Natural killer cell treated with Interleukin-12 subunit alpha and Interleukin-12 subunit beta and Interleukin-15 and Interleukin-18, amount 100 ng/mL, for 72 hours (primary cell): ENCODE measurements at regions not wholly inside any gene's neighbourhood (a gene's known extent, or its start where the extent isn't known, plus 50 kb on each side); places are given as distances from the start of the nearest gene placed in this dataset.

Source experiments
- ATAC-seq, 2 donors: fragments of 150-1000 bp; cut with Tn5 transposase in 1 of 2; sonication (Bioruptor Pico), chemical (Tn5 transposase) in 1 of 2; 2 replicates each; pipeline ENCODE4 v1.10.0; 2021
- DNase-seq: peaks from one replicate; pipeline ENCODE4 v3.0.0; 2022; ENCODE audit warnings: low spot score
- H3K27ac Mint-ChIP-seq, 2 donors: 1 replicate in 1 of 2; 2 replicates in 1 of 2; pipeline ENCODE4 v1.8.0; 2022; ENCODE audit warnings: mixed read lengths in 2 of 2, mild to moderate bottlenecking in 1 of 2, moderate library complexity in 1 of 2
- H3K27me3 Mint-ChIP-seq, 2 donors: 1 replicate in 1 of 2; 2 replicates in 1 of 2; pipeline ENCODE4 v1.8.0; 2022; ENCODE audit warnings: mixed read lengths in 2 of 2
- H3K36me3 Mint-ChIP-seq: one replicate; pipeline ENCODE4 v1.8.0; 2022; ENCODE audit warnings: mixed read lengths
- H3K4me1 Mint-ChIP-seq, 2 donors: 1 replicate in 1 of 2; 2 replicates in 1 of 2; pipeline ENCODE4 v1.8.0; 2022; ENCODE audit warnings: low read depth in 2 of 2, mixed read lengths in 2 of 2, mild to moderate bottlenecking in 1 of 2
- H3K4me3 Mint-ChIP-seq: one replicate; pipeline ENCODE4 v1.8.0; 2022; ENCODE audit warnings: mixed read lengths
- H3K9me3 Mint-ChIP-seq: 2 replicates; pipeline ENCODE4 v1.8.0; 2022; ENCODE audit warnings: mixed read lengths

DNA sequence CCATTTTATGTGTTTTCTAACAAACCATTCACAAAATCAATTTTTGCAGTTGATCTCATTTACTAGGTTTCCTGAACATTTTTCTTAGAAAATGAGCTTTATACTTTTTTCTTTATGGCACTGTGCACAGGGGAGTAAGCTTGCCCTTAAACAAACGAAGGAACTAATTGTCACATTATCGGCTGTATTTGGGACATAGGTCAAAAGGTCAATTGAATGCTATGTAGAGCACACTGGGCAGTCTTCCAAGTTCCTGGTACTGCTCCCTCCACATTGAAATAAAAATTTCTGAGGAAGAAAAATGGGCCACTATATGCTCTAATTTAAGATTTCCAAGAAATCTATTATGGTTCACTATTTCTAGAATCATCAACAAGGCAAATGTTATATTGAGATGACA is 93.6 kb upstream of the TMEFF2 start:
- no peak overlapping the region for H3K27ac Mint-ChIP-seq
- no peaks in the 10 kb centered on the region for H3K9me3 Mint-ChIP-seq
- no peaks in the 10 kb centered on the region for H3K27me3 Mint-ChIP-seq
- H3K36me3 Mint-ChIP-seq: no peaks in the 10 kb centered on the region
- H3K4me1 Mint-ChIP-seq: no peaks in the 10 kb centered on the region
- DNase-seq (no peak), ATAC-seq (no peak)
- H3K4me3 Mint-ChIP-seq: no peak overlapping the region

DNA sequence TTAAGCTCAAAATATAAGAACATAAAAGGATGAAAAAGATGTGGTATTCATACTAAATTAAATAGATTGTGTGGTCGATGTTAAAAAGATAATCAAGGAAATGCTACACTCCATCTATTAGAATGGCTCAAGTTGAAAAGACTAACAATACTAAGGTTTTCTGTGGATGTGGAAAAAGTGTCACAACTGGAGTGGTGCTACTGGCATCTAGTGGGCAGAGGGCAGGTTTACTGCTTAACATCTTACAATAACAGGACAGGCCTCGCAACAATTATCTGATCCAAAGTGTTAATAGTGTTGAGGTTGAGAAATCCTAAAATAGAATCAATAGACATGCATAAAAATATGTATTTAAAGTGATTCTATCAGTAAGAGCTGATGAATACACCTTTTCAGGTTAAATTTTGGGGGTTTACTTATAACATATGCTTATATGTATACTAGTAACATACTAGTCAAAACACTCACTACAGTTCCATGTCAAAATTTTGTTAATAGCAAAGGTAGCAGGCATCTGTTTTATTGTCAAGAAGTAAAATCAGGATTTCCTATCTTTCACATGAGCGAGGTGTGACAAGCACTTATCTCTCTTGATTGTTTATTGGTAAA is 91.5 kb upstream of the TMEFF2 start:
- H3K4me1 Mint-ChIP-seq: no peaks in the 10 kb centered on the region
- H3K27ac Mint-ChIP-seq: no peak overlapping the region
- ATAC-seq: no peak

DNA sequence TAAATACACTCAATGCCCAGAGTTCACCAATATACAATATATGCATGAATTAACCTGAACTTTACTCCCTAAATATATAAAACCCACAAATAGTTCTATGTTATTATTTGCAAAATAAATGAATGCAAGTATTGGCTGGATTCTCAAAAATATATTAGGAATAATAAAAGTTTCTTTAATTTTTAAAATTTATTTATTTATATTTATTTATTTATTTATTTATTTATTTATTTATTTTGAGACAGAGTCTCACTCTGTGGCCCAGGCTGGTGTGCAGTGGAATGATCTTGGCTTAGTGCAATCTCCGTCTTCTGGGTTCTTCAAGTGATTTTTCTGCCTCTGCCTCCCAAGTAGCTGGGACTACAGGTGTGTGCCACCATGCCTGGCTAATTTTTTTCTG is 88.7 kb upstream of the TMEFF2 start:
- Mint-ChIP-seq H3K27ac (no peak overlapping the region), H3K4me3 (no peak overlapping the region)
- no peak for DNase-seq

More for the DNA sequence above, 91.5 kb upstream of the TMEFF2 start:
- no peak for DNase-seq
- Mint-ChIP-seq H3K36me3 (no peaks in the 10 kb centered on the region), H3K9me3 (no peaks in the 10 kb centered on the region), H3K4me3 (no peak overlapping the region), H3K27me3 (no peaks in the 10 kb centered on the region)

DNA sequence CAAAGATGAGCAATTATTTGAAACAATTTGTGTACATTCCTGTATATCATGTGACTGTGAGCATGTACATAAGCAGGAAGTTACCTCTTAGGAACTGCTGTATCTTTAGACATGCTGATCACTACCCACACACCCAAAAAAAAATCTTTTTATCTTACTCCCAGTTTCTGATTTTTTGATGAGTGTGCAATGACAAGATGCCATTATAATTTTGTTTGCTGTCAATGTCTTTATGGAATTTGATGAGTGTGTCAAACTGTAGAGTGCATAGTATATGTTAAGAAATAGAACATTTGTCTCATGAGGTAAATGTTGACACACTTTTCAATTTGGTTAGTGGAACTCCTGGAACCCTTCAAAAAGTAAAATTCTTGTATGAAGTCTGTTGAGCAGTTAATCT is 84.0 kb upstream of the TMEFF2 start:
- Mint-ChIP-seq H3K4me1 (no peaks in the 10 kb centered on the region), H3K9me3 (peaks cover 11% of the 10 kb centered on the region), H3K27ac (no peak overlapping the region), H3K36me3 (no peaks in the 10 kb centered on the region), H3K4me3 (no peak overlapping the region), H3K27me3 (no peaks in the 10 kb centered on the region)
- ATAC-seq: no peak
- DNase-seq: no peak

More for the DNA sequence above, 88.7 kb upstream of the TMEFF2 start:
- no peak for ATAC-seq
- H3K9me3 Mint-ChIP-seq: peaks cover 2% of the 10 kb centered on the region
- no peaks in the 10 kb centered on the region for H3K4me1 Mint-ChIP-seq
- no peaks in the 10 kb centered on the region for H3K36me3 Mint-ChIP-seq
- H3K27me3 Mint-ChIP-seq: no peaks in the 10 kb centered on the region

DNA sequence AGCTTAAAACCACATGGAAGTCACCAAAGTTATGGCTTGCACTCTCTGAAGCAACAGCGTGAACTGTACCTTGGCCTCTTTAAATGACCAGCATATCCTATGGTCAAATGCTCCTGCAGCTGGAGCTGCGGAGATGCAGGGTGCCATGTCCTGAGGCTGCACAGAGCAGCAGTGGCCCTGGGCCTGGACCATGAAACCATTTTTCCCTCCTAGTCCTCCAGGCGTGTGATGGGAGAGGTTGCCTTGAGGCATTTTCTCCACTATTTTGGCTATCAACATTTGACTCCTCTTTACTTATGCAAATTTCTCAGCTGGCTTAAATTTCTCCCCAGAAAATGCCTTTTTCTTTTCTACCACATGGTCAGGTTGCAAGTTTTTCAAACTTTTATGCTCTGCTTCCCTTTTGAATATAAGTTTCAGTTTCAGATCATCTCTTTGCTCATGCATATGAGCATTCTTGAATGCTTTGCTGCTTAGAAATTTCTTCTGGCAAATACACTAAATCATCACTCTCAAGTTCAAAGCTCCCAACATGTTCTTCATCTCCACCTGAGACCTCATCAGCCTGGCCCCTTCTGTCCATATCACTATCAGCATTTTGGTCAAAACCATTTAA is 82.9 kb upstream of the TMEFF2 start:
- Mint-ChIP-seq H3K9me3 (peaks cover 11% of the 10 kb centered on the region), H3K36me3 (no peaks in the 10 kb centered on the region), H3K27me3 (no peaks in the 10 kb centered on the region), H3K27ac (no peak overlapping the region), H3K4me1 (no peaks in the 10 kb centered on the region), H3K4me3 (no peak overlapping the region)
- ATAC-seq (no peak), DNase-seq (no peak)

DNA sequence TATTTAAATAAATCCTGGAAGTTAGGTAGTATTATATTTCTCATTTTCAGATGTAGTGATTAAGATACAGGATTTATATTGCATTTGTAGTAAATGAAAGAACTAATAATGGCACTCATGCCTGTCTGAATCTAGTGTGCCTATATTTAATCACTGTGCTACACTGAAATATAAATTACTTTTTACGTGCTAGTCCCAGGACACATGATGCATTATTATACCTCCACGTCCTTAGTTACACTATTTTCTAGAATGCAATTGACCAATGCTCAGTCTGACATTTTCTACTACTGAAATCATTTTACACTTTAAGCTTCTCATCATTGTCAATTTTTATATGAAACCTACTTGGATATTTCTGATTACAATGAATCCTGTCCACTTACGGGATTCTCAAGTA is 80.9 kb upstream of the TMEFF2 start:
- no peaks in the 10 kb centered on the region for H3K27me3 Mint-ChIP-seq
- H3K4me1 Mint-ChIP-seq: no peaks in the 10 kb centered on the region
- no peaks in the 10 kb centered on the region for H3K36me3 Mint-ChIP-seq
- H3K9me3 Mint-ChIP-seq: peaks cover 11% of the 10 kb centered on the region
- DNase-seq (no peak), ATAC-seq (no peak)
- no peak overlapping the region for H3K27ac Mint-ChIP-seq
- no peak overlapping the region for H3K4me3 Mint-ChIP-seq

DNA sequence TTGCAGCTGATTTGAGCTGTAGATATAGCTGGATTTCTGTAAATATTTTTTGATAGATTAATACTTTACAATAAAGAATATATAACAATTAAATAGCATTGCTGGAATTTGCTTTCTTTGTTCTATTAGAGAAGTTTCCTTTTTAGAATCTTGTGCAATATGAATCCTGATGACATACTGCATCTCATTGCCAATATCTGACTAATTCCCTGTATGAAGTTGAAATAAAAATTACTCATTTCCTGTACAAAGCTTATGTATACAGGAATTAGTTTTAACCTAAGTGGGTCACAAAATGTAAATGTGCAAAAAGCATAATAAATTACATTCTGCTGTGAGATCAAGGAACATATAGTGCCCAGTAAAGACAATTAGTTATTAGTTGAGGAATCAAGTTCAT is 72.8 kb upstream of the TMEFF2 start:
- no peak for DNase-seq
- ATAC-seq: no peak
- peaks cover 4% of the 10 kb centered on the region for H3K9me3 Mint-ChIP-seq
- no peaks in the 10 kb centered on the region for H3K36me3 Mint-ChIP-seq
- no peaks in the 10 kb centered on the region for H3K27me3 Mint-ChIP-seq
- no peak overlapping the region for H3K27ac Mint-ChIP-seq
- H3K4me1 Mint-ChIP-seq: no peaks in the 10 kb centered on the region
- H3K4me3 Mint-ChIP-seq: no peak overlapping the region

DNA sequence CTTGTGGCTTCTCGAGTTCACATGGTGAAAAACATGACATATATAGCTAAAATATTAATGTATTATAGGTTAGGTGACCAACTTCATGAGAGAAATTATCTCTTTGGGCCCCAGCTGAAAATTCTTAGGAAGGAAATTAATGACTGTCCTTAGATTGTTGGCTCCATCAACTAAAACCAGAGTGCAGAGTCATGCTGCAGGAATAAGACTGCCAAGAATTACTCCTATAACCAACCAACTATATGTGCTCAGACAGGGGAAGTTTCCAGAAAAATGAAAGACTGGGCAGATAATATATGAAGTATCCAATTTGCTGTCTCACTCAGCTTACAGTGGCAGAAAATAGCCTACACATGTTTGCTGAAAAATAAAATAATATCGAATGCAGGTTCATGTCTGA is 71.0 kb upstream of the TMEFF2 start:
- Mint-ChIP-seq H3K4me3 (no peak overlapping the region), H3K9me3 (peaks cover 4% of the 10 kb centered on the region), H3K4me1 (no peaks in the 10 kb centered on the region), H3K27me3 (no peaks in the 10 kb centered on the region), H3K36me3 (no peaks in the 10 kb centered on the region), H3K27ac (no peak overlapping the region)
- DNase-seq (no peak), ATAC-seq (no peak)

DNA sequence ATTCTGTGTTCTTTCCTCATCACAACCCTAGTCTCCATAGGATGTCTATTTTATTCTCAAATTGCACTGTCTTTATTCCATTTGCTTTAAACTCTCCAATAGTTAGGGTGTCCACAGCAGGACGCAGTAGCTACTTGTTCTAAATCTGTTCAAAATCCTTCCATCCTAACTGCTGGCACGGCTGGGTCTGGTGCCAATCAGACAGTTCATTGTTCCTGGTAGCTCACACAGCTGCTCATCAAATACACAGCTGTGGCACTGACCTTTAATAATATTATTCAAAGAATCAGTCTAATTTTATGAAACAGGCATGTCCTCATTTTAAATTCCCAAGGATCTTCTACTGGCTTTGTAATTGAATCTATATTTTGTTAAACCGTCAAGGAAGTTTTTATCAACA is 59.7 kb upstream of the TMEFF2 start:
- DNase-seq (no peak), ATAC-seq (no peak)
- H3K27me3 Mint-ChIP-seq: no peaks in the 10 kb centered on the region
- no peaks in the 10 kb centered on the region for H3K36me3 Mint-ChIP-seq
- no peak overlapping the region for H3K4me3 Mint-ChIP-seq
- no peaks in the 10 kb centered on the region for H3K4me1 Mint-ChIP-seq
- H3K27ac Mint-ChIP-seq: no peak overlapping the region
- H3K9me3 Mint-ChIP-seq: no peaks in the 10 kb centered on the region

DNA sequence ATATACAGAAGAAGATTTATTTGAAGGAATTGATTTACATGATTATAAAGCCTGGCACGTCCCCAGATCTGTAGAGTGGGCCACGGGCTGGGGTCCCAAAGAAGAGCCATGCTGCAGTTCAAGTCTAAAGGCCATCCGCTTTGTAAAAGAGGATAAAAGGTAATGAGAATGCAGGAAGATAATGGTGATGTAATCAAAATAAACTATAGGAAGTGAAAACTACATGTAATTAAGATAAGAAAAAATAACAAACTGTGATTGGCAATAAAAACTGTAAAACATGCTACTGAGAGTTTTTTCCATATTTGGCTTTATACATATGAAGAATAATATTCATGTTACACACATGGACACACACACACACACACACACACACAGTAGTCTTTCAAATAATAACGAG is 59.0 kb upstream of the TMEFF2 start:
- Mint-ChIP-seq H3K4me3 (no peak overlapping the region), H3K9me3 (peaks cover 2% of the 10 kb centered on the region), H3K4me1 (no peaks in the 10 kb centered on the region), H3K27me3 (no peaks in the 10 kb centered on the region), H3K27ac (no peak overlapping the region), H3K36me3 (no peaks in the 10 kb centered on the region)
- ATAC-seq: no peak
- no peak for DNase-seq

DNA sequence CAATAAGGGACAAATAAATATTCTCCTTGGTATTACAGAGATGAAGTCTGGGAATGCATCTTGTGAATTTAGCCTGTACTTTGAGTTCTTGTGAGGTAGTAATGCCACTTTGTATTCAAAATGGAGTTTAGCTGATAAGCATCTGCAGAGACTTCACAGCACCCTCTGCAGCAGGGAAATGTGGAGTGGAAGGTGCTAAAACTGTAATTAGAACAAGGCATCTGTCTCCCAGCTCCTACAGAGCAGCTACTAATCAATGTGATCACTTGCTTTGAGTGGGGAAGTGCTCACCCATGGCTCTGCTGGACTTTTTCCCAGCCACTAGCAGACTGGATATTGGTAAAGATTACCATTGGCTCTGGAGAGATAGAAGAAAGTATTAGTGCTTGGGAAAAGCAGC is 56.2 kb upstream of the TMEFF2 start:
- DNase-seq: no peak
- H3K9me3 Mint-ChIP-seq: peaks cover 5% of the 10 kb centered on the region
- no peak overlapping the region for H3K27ac Mint-ChIP-seq
- no peaks in the 10 kb centered on the region for H3K4me1 Mint-ChIP-seq
- no peaks in the 10 kb centered on the region for H3K36me3 Mint-ChIP-seq
- no peak overlapping the region for H3K4me3 Mint-ChIP-seq
- no peak for ATAC-seq
- H3K27me3 Mint-ChIP-seq: no peaks in the 10 kb centered on the region

DNA sequence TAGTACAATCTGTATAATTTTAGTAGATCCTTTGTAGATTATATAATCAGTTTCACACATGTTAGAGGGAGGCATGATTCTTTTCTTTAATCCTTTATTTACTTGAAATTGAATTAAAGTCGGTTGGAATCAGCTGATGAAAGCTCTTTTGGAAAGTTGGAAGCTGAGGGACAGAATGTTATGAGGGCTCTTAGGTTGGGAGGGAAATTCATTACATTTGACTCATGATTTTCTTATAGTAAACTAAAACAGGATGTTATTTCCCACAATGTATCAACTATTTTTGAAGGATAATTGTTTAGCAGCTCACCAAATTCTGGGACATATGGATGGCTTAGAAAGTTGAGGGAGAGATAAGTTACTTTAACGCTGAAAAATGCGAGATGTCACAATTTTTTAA is 52.7 kb upstream of the TMEFF2 start:
- H3K4me1 Mint-ChIP-seq: no peaks in the 10 kb centered on the region
- H3K4me3 Mint-ChIP-seq: no peak overlapping the region
- ATAC-seq: no peak
- H3K36me3 Mint-ChIP-seq: no peaks in the 10 kb centered on the region
- DNase-seq: no peak
- peaks cover 5% of the 10 kb centered on the region for H3K9me3 Mint-ChIP-seq
- H3K27me3 Mint-ChIP-seq: no peaks in the 10 kb centered on the region
- no peak overlapping the region for H3K27ac Mint-ChIP-seq

DNA sequence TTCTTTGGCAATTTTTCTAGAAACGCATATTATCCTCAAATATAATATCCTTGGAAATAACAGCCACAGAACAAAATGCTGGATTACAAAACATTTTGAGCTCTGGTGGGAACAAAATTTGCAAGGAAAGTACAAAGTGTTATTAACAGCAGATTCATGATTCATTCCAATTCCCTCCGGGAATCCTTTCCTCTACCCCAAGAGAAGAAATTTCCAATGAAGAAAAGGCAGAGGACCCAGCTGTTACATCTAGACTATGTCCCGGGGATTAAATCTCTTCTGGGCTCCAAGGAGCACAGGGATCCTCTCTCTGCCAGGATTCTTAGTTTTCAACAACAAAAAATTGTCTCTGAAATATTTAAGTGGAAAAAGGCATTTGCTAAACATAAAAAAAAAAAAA is 51.6 kb upstream of the TMEFF2 start:
- no peaks in the 10 kb centered on the region for H3K4me1 Mint-ChIP-seq
- no peak for DNase-seq
- H3K27ac Mint-ChIP-seq: no peak overlapping the region
- H3K9me3 Mint-ChIP-seq: peaks cover 5% of the 10 kb centered on the region
- no peaks in the 10 kb centered on the region for H3K36me3 Mint-ChIP-seq
- H3K4me3 Mint-ChIP-seq: no peak overlapping the region
- no peak for ATAC-seq
- no peaks in the 10 kb centered on the region for H3K27me3 Mint-ChIP-seq

DNA sequence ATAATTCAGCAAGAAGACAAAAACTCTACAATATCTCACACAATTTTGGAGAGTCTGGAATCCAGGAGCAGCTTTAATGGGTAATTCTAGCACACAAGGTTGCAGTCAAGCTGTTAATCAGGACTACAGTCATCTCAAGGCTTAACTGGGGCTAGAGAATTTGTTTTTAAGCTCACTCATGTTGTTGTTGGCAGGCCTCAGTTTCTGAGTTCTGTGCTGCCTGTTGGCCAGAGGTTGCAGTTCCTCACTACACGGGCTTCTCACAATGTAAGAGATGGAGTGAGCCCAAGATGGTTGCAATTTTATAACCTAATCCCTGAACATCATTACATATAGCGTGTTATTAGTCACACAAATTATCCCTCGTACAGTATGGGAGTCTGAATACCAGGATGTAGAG is 50.6 kb upstream of the TMEFF2 start:
- no peak for DNase-seq
- H3K4me3 Mint-ChIP-seq: no peak overlapping the region
- H3K27me3 Mint-ChIP-seq: no peaks in the 10 kb centered on the region
- no peak overlapping the region for H3K27ac Mint-ChIP-seq
- no peaks in the 10 kb centered on the region for H3K4me1 Mint-ChIP-seq
- H3K9me3 Mint-ChIP-seq: peaks cover 5% of the 10 kb centered on the region
- no peak for ATAC-seq
- no peaks in the 10 kb centered on the region for H3K36me3 Mint-ChIP-seq
